ENCODE measurements at regions not wholly inside any gene's neighbourhood (a gene's known extent, or its start where the extent isn't known, plus 50 kb on each side); places are given as distances from the start of the nearest gene placed in this dataset.

- intact Hi-C loops (cut with DNase I; ENCODE audit: low total_unique reads), result no loop called here
- no peak for DNase-seq
- H3K4me1 ChIP-seq, result peaks cover 27 to 56% (median 41%) of the 10 kb centered on the region in 4 donors
Measured at GRCh38 chr16:85392756-85393673, 220.1 kb upstream of the GSE1 start.

DNA sequence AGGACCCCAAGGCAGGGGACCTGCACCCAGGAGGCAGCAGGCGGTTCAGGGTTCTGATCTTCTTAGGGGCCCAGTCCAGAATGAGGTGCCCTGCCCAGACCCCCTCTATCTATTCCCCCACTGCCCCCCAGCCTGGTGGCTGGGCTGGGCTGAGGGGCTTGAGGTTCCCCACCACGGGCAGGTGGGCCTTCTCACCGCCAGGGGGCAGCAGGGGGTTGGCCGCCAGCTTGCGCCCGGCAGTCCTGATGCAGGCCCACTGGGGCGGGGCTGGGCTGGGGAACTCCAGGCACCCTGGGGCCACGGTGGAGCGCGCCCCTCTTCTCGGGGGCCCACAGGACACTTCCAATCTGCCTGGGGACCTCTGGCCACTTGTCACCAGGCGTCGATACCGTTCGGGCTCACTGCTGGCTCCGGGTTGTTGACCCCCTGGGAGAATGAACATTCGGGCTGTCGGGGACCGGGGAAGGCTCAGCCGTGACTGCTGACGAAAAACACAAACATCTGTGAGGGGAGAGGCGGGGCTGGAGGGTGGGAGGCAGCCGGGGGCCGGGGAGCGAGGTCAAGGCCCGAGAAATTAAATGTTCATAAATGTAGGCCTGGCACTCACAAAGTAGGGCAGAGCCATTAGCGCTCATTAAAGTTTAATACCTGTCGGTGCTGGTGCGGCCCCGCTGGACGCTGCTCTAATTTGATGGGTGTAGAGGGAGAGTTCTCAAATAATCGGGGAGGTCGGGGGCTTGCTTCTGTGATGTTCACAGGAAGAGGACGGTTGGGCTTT is 219.3 kb upstream of the GSE1 start:
- no peaks in the 10 kb centered on the region for H3K9me3 ChIP-seq
- H3K27me3 ChIP-seq, result no peaks in the 10 kb centered on the region
- H3K4me1 ChIP-seq, result peaks cover 27 to 56% (median 41%) of the 10 kb centered on the region in 4 donors
- intact Hi-C loops (cut with DNase I; ENCODE audit: low total_unique reads), result no loop called here
- DNase-seq, result peak; percentile 66 to 91
- no peaks in the 10 kb centered on the region for H3K36me3 ChIP-seq
- H3K27ac ChIP-seq, result peak overlapping the region in 2 of 5 donors; percentile 6 to 75
- TF ChIP-seq POLR2AphosphoS5 (IDR thresholded peaks at IDR 0.05) (peak in 1 of 3 donors; percentile 12), EP300 (IDR thresholded peaks at IDR 0.05) (no peak), POLR2A (IDR thresholded peaks at IDR 0.05) (no peak)
- TF ChIP-seq, protein P1, sequence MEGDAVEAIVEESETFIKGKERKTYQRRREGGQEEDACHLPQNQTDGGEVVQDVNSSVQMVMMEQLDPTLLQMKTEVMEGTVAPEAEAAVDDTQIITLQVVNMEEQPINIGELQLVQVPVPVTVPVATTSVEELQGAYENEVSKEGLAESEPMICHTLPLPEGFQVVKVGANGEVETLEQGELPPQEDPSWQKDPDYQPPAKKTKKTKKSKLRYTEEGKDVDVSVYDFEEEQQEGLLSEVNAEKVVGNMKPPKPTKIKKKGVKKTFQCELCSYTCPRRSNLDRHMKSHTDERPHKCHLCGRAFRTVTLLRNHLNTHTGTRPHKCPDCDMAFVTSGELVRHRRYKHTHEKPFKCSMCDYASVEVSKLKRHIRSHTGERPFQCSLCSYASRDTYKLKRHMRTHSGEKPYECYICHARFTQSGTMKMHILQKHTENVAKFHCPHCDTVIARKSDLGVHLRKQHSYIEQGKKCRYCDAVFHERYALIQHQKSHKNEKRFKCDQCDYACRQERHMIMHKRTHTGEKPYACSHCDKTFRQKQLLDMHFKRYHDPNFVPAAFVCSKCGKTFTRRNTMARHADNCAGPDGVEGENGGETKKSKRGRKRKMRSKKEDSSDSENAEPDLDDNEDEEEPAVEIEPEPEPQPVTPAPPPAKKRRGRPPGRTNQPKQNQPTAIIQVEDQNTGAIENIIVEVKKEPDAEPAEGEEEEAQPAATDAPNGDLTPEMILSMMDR (IDR thresholded peaks at IDR 0.05), result peak in 5 of 7 experiments; percentile 70 to 96 (median 79)
- H3K4me3 ChIP-seq, result no peak overlapping the region
- WGBS, 5 donors, result 59 to 75% (median 64%) methylated on average over 24 to 34 of the region's 34 CpGs

More at GRCh38 chr16:85392756-85393673, 220.1 kb upstream of the GSE1 start:
- no peaks in the 10 kb centered on the region for H3K9me3 ChIP-seq
- peak overlapping the region in 1 of 5 donors; percentile 75 for H3K27ac ChIP-seq
- WGBS, 5 donors, result 91 to 95% (median 94%) methylated on average over 14 to 17 of the region's 17 CpGs
- H3K36me3 ChIP-seq, result no peaks in the 10 kb centered on the region
- H3K4me3 ChIP-seq, result no peak overlapping the region
- TF ChIP-seq, protein P1 (IDR thresholded peaks at IDR 0.05), result no peak
- TF ChIP-seq EP300 (IDR thresholded peaks at IDR 0.05), result no peak
- no peak for TF ChIP-seq POLR2A (IDR thresholded peaks at IDR 0.05)
- TF ChIP-seq POLR2AphosphoS5 (IDR thresholded peaks at IDR 0.05), result no peak
- H3K27me3 ChIP-seq, result no peaks in the 10 kb centered on the region

DNA sequence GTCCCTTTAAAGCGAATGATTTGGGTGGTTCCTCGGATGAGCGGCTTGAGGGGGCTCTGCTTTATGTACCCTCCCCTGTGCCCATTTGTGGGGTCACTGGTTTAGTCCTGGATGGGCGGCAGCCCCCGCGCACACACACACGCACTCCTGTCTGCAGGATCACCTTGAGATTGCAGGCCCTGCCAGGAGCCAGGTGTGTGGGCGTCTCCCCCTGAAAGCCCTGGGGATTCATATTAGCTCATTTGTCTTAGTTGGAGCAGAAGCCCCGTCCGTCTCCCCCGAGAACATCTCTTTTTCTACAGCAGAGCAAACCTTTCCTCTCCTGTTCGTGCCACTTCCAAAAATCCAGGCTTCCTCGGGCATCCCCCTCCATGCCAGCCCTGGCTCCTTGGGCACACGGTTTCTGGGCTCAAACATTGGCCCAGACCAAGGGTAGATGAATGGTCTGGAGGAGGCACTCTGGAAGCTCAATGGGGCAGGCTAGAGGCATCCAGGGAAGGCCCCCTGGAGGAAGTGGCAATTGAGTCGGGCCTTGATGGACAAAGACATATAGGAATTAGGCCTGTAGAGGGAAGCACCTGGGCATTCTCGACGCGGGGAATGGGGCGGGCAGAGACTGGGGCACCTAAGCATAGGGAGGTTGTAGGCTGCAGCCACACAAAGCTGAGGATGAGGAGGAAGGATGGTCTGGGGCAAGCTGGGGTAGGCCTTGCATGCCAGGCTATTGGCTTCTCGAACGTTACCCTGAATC is 218.5 kb upstream of the GSE1 start:
- no peak for DNase-seq
- peaks cover 27 to 56% (median 41%) of the 10 kb centered on the region in 4 donors for H3K4me1 ChIP-seq
- intact Hi-C loops (cut with DNase I; ENCODE audit: low total_unique reads), result no loop called here

More for the DNA sequence above, 218.5 kb upstream of the GSE1 start:
- no peak overlapping the region for H3K4me3 ChIP-seq
- peak overlapping the region in 4 of 5 donors; percentile 29 to 75 (median 62) for H3K27ac ChIP-seq
- 87 to 93% (median 90%) methylated on average over 21 of the region's 21 CpGs for WGBS, 5 donors
- no peaks in the 10 kb centered on the region for H3K36me3 ChIP-seq
- TF ChIP-seq EP300 (IDR thresholded peaks at IDR 0.05) (no peak), POLR2A (IDR thresholded peaks at IDR 0.05) (no peak), POLR2AphosphoS5 (IDR thresholded peaks at IDR 0.05) (no peak)
- TF ChIP-seq, protein P1 (IDR thresholded peaks at IDR 0.05), result no peak
- H3K27me3 ChIP-seq, result no peaks in the 10 kb centered on the region
- no peaks in the 10 kb centered on the region for H3K9me3 ChIP-seq
